Uterus (tissue), 3 donors: ENCODE measurements at regions not wholly inside any gene's neighbourhood (a gene's known extent, or its start where the extent isn't known, plus 50 kb on each side); places are given as distances from the start of the nearest gene placed in this dataset.

Source experiments
- DNase-seq, 2 donors: peaks; one replicate each; pipeline ENCODE4 v3.0.0-alpha.2; 2019 to 2020
- H3K27ac ChIP-seq, 2 donors: fragments of 200-600 bp; sonication (generic); 1 replicate in 1 of 2; 2 replicates in 1 of 2; pipeline ENCODE4 v1.5.1; 2016 to 2018
- H3K27me3 ChIP-seq, 2 donors: fragments of 200-600 bp; sonication (generic); one replicate each; pipeline ENCODE4 v1.5.1; 2018 to 2019; ENCODE audit warnings: control low read depth in 1 of 2
- H3K36me3 ChIP-seq, 2 donors: fragments of 200-600 bp; sonication (generic); one replicate each; pipeline ENCODE4 v1.5.1; 2019; ENCODE audit warnings: control low read depth in 1 of 2
- H3K4me1 ChIP-seq, 2 donors: fragments of 200-600 bp; sonication (generic); one replicate each; pipeline ENCODE4 v1.5.1; 2018 to 2019; ENCODE audit warnings: control low read depth in 1 of 2
- H3K4me3 ChIP-seq, 2 donors: fragments of 200-600 bp; sonication (generic); 1 replicate in 1 of 2; 2 replicates in 1 of 2; pipeline ENCODE4 v1.5.1; 2018 to 2019; ENCODE audit warnings: mild to moderate bottlenecking in 1 of 2
- H3K9me3 ChIP-seq, 2 donors: fragments of 200-600 bp; sonication (generic); one replicate each; pipeline ENCODE4 v1.5.1; 2019; ENCODE audit warnings: control low read depth in 1 of 2
- POLR2A ChIP-seq, 2 donors: fragments of 450-650 bp; IDR thresholded peaks; one replicate each; pipeline ENCODE4 v1.6.1; 2016; ENCODE audit warnings: antibody characterized with exemption in 2 of 2, mild to moderate bottlenecking in 1 of 2, moderate library complexity in 1 of 2
- intact Hi-C: fragments of 100-400 bp; cut with DNase I; formaldehyde crosslinking; loops from one replicate; pipeline ENCODE4 v1.15.1; 2023; ENCODE audit warnings: low total_unique reads
- TF ChIP-seq, protein P1 (sequence below), 4 experiments: fragments of 200-600 bp in 2 of 4; fragments of 450-650 bp in 2 of 4; sonication (generic) in 2 of 4; IDR thresholded peaks; one replicate each; pipeline ENCODE4 v1.5.1; 2016 to 2019; ENCODE audit warnings: antibody characterized with exemption in 4 of 4, mild to moderate bottlenecking in 2 of 4, moderate library complexity in 1 of 4
- donor health status: DM: yes; HTN: yes; CAD: no.

DNA sequence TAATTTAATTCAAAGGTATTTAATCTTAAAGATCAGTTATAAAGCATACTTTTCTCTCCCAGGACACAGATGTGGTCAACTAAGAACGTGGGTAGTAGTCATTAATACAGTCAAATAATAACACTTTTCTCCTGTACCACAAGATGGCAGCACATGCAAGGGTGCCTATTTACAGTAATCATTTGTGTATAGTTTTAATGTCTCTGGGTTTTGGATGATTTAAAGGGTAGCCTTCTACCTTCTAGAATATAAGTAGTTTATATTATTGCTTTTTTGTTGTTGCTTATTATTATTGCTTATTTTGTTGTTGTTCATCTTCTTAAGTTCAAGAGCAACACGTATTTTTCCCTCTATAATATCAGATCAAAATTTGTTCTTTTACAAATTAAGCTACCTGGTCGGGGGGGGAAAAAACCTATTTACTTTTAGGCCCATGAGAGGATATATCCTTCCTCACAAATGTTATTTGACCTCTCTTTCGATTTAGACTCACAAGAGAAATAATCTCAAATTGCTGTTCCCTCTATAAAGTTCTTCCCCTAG lies 59.6 kb upstream of the SLC27A6 start:
- Histone ChIP-seq H3K9me3 (no peaks in the 10 kb centered on the region), H3K4me3 (no peak overlapping the region), H3K27me3 (no peaks in the 10 kb centered on the region), H3K4me1 (no peaks in the 10 kb centered on the region), H3K27ac (no peak overlapping the region), H3K36me3 (no peaks in the 10 kb centered on the region)
- TF ChIP-seq, protein P1, sequence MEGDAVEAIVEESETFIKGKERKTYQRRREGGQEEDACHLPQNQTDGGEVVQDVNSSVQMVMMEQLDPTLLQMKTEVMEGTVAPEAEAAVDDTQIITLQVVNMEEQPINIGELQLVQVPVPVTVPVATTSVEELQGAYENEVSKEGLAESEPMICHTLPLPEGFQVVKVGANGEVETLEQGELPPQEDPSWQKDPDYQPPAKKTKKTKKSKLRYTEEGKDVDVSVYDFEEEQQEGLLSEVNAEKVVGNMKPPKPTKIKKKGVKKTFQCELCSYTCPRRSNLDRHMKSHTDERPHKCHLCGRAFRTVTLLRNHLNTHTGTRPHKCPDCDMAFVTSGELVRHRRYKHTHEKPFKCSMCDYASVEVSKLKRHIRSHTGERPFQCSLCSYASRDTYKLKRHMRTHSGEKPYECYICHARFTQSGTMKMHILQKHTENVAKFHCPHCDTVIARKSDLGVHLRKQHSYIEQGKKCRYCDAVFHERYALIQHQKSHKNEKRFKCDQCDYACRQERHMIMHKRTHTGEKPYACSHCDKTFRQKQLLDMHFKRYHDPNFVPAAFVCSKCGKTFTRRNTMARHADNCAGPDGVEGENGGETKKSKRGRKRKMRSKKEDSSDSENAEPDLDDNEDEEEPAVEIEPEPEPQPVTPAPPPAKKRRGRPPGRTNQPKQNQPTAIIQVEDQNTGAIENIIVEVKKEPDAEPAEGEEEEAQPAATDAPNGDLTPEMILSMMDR (IDR thresholded peaks at IDR 0.05), result peak; percentile 63 to 81 (median 72)
- TF ChIP-seq POLR2A (IDR thresholded peaks at IDR 0.05), result no peak
- intact Hi-C loops, result no loop called here
- DNase-seq, result peak; percentile 18 to 28

DNA sequence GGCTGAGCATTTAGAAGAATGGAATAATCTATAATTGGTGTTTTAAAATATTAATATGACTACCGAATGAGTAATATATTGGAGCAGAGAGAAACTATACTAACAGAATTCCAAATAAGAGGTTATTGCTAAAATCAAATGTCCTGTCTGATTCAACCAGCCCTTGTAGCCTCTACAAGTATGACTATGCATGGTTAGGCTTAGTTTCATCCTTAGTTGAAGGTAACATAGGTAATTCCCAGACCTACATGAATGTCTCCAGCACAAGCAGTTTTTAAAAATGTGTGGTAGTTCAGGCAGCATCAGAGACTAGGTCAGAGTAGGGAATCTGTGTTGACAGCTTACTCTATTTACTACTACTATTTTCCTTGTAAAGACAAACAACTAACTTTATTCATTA lies 51.7 kb upstream of the SLC27A6 start:
- H3K4me3 ChIP-seq, result no peak overlapping the region
- intact Hi-C loops, result no loop called here
- H3K36me3 ChIP-seq, result no peaks in the 10 kb centered on the region
- H3K4me1 ChIP-seq, result no peaks in the 10 kb centered on the region
- DNase-seq, result no peak
- H3K27ac ChIP-seq, result no peak overlapping the region
- no peak for TF ChIP-seq POLR2A (IDR thresholded peaks at IDR 0.05)
- TF ChIP-seq, protein P1 (IDR thresholded peaks at IDR 0.05), result no peak
- no peaks in the 10 kb centered on the region for H3K9me3 ChIP-seq
- no peaks in the 10 kb centered on the region for H3K27me3 ChIP-seq
